Esophagus squamous epithelium (tissue), 5 donors: ENCODE measurements at regions not wholly inside any gene's neighbourhood (a gene's known extent, or its start where the extent isn't known, plus 50 kb on each side); places are given as distances from the start of the nearest gene placed in this dataset.

ENCODE experiments used
- DNase-seq: peaks from one replicate; lab custom pipeline; 2025; lab: John Stamatoyannopoulos, UW
- H3K27ac ChIP-seq, 4 donors: fragments of 200-600 bp; sonication (generic); one replicate each; pipeline ENCODE4 v1.5.1; 2016 to 2019; ENCODE audit warnings: mild to moderate bottlenecking in 1 of 4
- H3K27me3 ChIP-seq, 4 donors: fragments of 200-600 bp; sonication (generic); 1 replicate in 3 of 4; 2 replicates in 1 of 4; pipeline versions ENCODE4 v1.5.1 to v1.6.0; 2017 to 2021; ENCODE audit warnings: antibody characterized with exemption in 1 of 4
- H3K36me3 ChIP-seq, 3 donors: fragments of 200-600 bp; sonication (generic); one replicate each; pipeline ENCODE4 v1.5.1; 2016 to 2019
- H3K4me1 ChIP-seq, 3 donors: fragments of 200-600 bp; sonication (generic); one replicate each; pipeline ENCODE4 v1.5.1; 2017 to 2019
- H3K4me3 ChIP-seq, 4 donors: fragments of 200-600 bp; sonication (generic); 1 replicate in 3 of 4; 2 replicates in 1 of 4; pipeline ENCODE4 v1.5.1; 2016 to 2019; ENCODE audit warnings: mild to moderate bottlenecking in 2 of 4, moderate library complexity in 1 of 4
- H3K9me3 ChIP-seq, 3 donors: fragments of 200-600 bp; sonication (generic); one replicate each; pipeline ENCODE4 v1.5.1; 2016 to 2019
- CTCF ChIP-seq, 6 experiments: fragments of 450-650 bp in 4 of 6; fragments of 200-600 bp in 2 of 6; sonication (generic) in 2 of 6; IDR thresholded peaks; one replicate each; pipeline ENCODE4 v1.5.1; 2016 to 2019; ENCODE audit warnings: antibody characterized with exemption in 6 of 6, mild to moderate bottlenecking in 4 of 6, moderate library complexity in 4 of 6
- POLR2A ChIP-seq, 4 donors: fragments of 450-650 bp; IDR thresholded peaks; one replicate each; pipeline ENCODE4 v1.6.1; 2017; ENCODE audit warnings: antibody characterized with exemption in 4 of 4, mild to moderate bottlenecking in 4 of 4, moderate library complexity in 3 of 4
- WGBS, 2 donors: methylation state at CpG; one replicate each; pipeline ENCODE4 v1.1.5; 2018; 5-methylcytosine and 5-hydroxymethylcytosine counted together
- intact Hi-C: fragments of 100-400 bp; cut with DNase I; formaldehyde crosslinking; loops from one replicate; pipeline ENCODE4 v1.15.0; 2022
- donor health status: DM: yes; HTN: yes; CAD: no.

DNA sequence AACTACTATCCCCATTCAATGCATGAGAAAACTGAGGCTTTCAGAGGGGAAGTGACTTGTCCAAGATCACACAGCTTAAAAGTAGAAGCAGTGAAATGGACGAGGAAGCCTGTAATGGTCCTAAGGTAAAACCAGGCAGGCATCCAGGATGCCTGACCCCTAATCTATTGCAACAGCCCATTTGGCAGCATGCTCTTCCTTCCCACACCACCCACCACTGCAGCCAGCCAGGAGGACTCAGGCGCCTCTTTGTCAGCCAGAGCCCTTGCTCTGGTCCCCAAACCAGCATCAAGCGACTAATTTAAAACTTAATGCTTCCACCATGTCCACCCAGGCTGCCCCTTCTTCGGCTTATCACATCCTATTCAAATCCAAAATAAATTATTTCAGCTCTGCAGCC lies 541.6 kb downstream of the CDK5RAP2 start:
- TF ChIP-seq POLR2A (IDR thresholded peaks at IDR 0.05), result no peak
- TF ChIP-seq CTCF (IDR thresholded peaks at IDR 0.05), result no peak
- Histone ChIP-seq H3K4me3 (no peak overlapping the region), H3K4me1 (no peaks in the 10 kb centered on the region), H3K36me3 (no peaks in the 10 kb centered on the region), H3K9me3 (no peaks in the 10 kb centered on the region), H3K27me3 (no peaks in the 10 kb centered on the region), H3K27ac (no peak overlapping the region)
- 68 to 69% methylated on average over 3 to 4 of the region's 4 CpGs for WGBS, 2 donors
- intact Hi-C loops, result no loop called here
- DNase-seq, result no peak

DNA sequence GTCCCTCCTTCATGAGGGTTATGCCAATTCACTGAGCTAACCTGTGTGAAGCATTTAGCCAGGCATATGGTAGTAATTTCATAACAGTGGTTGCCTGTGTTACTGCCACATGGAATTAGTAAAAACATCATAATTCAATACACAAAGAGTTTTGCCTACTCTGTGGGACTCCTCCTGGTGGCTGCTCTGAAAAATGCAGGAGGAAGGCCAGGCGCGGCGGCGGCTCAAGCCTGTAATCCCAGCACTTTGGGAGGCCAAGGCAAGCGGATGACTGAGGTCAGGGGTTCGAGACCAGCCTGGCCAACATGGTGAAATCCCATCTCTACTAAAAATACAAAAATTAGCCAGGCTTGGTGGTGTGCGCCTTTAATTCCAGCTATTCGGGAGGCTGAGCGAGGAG lies 547.3 kb downstream of the CDK5RAP2 start:
- intact Hi-C loops, result no loop called here
- DNase-seq, result no peak
- no peaks in the 10 kb centered on the region for H3K9me3 ChIP-seq
- no peak overlapping the region for H3K27ac ChIP-seq
- no peaks in the 10 kb centered on the region for H3K27me3 ChIP-seq
- no peaks in the 10 kb centered on the region for H3K4me1 ChIP-seq
- 89 to 98% methylated on average over 6 to 9 of the region's 9 CpGs for WGBS, 2 donors
- no peak overlapping the region for H3K4me3 ChIP-seq
- TF ChIP-seq CTCF (IDR thresholded peaks at IDR 0.05), result peak in 1 of 6 experiments; percentile 18
- TF ChIP-seq POLR2A (IDR thresholded peaks at IDR 0.05), result no peak
- H3K36me3 ChIP-seq, result no peaks in the 10 kb centered on the region

DNA sequence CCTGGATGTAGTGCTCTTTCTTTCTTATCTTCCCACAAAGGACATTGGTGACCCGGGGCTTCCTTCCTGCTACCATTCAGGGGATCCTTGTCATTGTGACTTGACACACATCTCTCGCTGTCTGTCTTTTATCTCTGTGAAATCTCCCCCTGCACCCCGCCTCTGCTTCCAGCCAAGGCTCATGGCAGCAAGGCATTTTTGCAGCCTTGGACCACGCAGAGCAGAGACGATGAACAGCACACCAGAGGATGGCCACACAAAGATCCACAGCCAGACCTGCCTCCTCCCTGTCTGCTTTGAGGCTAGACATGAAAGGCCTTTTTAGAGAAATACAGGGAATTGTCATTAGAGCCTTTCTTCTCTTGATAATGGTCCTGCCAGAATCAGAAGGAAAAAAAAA lies 549.1 kb downstream of the CDK5RAP2 start:
- no peaks in the 10 kb centered on the region for H3K9me3 ChIP-seq
- 56 to 59% methylated on average over 5 of the region's 5 CpGs for WGBS, 2 donors
- H3K27ac ChIP-seq, result no peak overlapping the region
- TF ChIP-seq CTCF (IDR thresholded peaks at IDR 0.05) (no peak), POLR2A (IDR thresholded peaks at IDR 0.05) (no peak)
- no peaks in the 10 kb centered on the region for H3K36me3 ChIP-seq
- no peak overlapping the region for H3K4me3 ChIP-seq
- intact Hi-C loops, result no loop called here
- no peaks in the 10 kb centered on the region for H3K4me1 ChIP-seq
- no peak for DNase-seq
- H3K27me3 ChIP-seq, result no peaks in the 10 kb centered on the region

DNA sequence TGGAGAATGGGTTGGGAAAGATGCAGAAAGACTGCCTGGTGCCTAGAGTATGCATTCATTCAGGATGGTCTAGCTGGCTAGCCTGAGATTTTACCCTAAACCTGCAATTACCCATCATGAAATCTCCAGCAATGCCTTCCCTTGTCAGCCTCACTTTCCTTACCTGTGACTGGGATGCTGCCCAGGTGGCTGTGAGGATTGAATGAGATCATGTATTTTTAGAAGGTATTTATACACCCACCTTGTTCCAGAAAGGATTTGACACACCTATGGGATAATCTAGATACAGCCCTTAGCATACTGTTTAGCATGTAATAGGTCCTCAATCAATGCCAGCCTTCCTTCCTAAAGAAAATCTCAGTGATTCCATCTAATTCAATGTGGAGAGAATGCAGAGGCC lies 561.4 kb downstream of the CDK5RAP2 start:
- H3K4me3 ChIP-seq, result no peak overlapping the region
- no peaks in the 10 kb centered on the region for H3K9me3 ChIP-seq
- no peak for DNase-seq
- TF ChIP-seq POLR2A (IDR thresholded peaks at IDR 0.05) (no peak), CTCF (IDR thresholded peaks at IDR 0.05) (no peak)
- H3K36me3 ChIP-seq, result no peaks in the 10 kb centered on the region
- intact Hi-C loops, result no loop called here
- no peaks in the 10 kb centered on the region for H3K27me3 ChIP-seq
- H3K27ac ChIP-seq, result no peak overlapping the region
- H3K4me1 ChIP-seq, result no peaks in the 10 kb centered on the region

GRCh38 chr9:120018037-120018436 lies 561.9 kb downstream of the CDK5RAP2 start:
- H3K27me3 ChIP-seq, result no peaks in the 10 kb centered on the region
- TF ChIP-seq CTCF (IDR thresholded peaks at IDR 0.05) (no peak), POLR2A (IDR thresholded peaks at IDR 0.05) (no peak)
- WGBS, 2 donors, result 64 to 75% methylated on average over 3 to 4 of the region's 4 CpGs
- intact Hi-C loops, result no loop called here
- H3K36me3 ChIP-seq, result no peaks in the 10 kb centered on the region
- H3K27ac ChIP-seq, result no peak overlapping the region
- DNase-seq, result no peak
- no peak overlapping the region for H3K4me3 ChIP-seq
- H3K9me3 ChIP-seq, result no peaks in the 10 kb centered on the region
- H3K4me1 ChIP-seq, result no peaks in the 10 kb centered on the region
